NCI-H526 treated with DMSO at 0.1 percent for 48 hours (cell line): ENCODE measurements at regions not wholly inside any gene's neighbourhood (a gene's known extent, or its start where the extent isn't known, plus 50 kb on each side); places are given as distances from the start of the nearest gene placed in this dataset.
"Not testable (repeated sequence)": the region's sequence is repeated elsewhere in the genome, so short reads cannot be mapped to it uniquely, and the experiment has no call there.

Source experiments
- DNase-seq: peaks from one replicate; lab custom pipeline; 2025; lab: John Stamatoyannopoulos, UW

DNA sequence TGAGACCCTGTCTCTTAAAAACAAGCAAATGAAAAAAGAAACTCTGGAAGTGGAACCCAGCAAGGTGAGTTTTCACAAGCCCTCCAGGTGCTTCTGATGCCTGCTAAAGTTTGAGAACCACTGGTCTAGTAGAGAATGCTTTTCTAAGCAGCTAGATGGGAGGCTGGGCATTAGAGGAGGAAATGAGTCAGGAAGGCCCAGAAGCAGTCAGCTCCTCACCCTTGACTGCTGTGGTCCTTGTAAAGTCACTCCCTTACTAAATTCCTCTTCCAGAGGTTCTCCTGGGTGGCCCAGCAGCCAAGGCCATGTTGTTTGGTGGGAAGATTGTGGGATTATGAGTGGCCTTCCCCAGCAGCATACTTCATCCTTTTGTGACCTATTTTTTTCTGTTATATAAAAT is 52.0 kb upstream of the FYN start:
- no peak for DNase-seq

GRCh38 chr6:111926731-111927302 is 53.6 kb upstream of the FYN start:
- no peak for DNase-seq

GRCh38 chr6:111927321-111927720 is 54.1 kb upstream of the FYN start:
- no peak for DNase-seq

GRCh38 chr6:111928139-111928538 is 54.9 kb upstream of the FYN start:
- no peak for DNase-seq

DNA sequence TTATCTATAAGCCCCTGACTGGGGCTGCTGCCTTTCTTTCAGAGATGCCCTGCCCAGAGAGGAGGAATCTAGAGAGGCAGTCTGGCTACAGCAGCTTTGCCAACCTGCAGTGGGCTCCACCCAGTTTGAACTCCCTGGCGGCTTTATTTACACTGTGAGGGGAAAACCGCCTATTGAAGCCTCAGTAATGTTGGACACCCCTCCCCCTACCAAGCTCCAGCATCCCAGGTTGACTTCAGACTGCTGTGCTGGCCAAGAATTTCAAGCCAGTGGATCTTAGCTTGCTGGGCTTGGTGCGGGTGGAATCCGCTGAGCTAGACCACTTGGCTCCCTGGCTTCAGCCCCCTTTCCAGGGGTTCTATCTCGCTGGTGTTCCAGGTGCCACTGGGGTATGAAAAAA is 61.4 kb upstream of the FYN start:
- DNase-seq: peak; percentile 9

DNA sequence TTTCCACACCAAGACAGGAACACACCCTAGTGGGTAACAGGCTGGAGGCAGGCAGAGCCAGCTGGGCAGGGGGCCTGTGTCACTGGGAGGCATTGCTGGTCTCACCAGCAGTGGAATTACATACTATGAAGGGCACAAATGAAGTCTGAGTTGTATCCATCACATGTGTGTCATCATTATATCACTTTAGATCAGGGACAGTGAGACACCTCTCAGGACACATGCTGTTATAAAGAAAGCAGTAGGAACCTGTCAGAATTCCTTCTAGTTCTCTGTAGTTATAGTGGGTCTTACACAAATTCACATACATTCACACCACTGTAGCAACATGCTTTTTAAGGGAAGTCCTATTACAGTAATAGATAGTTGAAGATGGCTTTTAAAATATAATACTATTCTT is 63.5 kb upstream of the FYN start:
- no peak for DNase-seq

GRCh38 chr6:111938710-111939109 is 65.5 kb upstream of the FYN start:
- DNase-seq: no peak

DNA sequence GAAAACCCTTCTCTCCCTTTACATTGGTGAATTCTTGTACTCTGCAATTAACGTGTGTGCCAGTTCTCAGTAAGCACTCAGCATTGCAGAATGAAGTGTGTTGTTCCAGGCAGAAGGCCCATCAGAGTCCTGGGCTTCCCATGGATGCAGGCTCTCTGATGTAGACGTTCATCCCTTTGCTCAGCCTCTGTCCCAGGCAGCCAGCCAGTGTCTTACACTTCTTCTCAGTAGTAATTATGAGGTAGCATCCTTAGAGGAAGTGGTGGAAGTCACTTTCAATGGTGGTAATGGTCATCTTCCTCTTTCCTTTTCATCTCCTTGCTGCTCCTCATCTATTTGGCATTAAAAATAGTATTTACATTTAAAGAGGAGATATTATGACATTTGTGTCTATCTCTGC is 66.7 kb upstream of the FYN start:
- DNase-seq: no peak

GRCh38 chr6:111940801-111941200 is 67.5 kb upstream of the FYN start:
- DNase-seq: no peak

- DNase-seq: no peak
Measured at GRCh38 chr6:111941686-111942330, 68.6 kb upstream of the FYN start.

GRCh38 chr6:111942561-111942960 is 69.3 kb upstream of the FYN start:
- no peak for DNase-seq

DNA sequence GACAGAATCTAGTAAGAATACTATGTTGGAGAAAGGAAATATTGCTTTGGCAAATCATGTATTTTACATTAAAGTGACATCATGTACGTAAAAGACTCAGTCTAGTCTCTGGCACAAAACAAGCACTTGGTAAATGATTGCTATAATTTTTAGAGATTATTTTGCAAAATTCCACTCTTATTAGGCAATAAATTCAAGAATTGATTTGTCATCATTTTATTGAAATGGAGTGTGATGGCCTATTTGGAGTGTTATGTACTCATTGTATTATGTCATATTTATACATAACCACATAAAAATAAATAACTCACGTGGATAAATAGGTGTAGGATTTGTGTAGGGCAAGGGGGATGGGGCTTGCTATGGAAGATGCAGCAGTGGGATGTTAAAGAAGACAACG is 70.0 kb upstream of the FYN start:
- DNase-seq: no peak

DNA sequence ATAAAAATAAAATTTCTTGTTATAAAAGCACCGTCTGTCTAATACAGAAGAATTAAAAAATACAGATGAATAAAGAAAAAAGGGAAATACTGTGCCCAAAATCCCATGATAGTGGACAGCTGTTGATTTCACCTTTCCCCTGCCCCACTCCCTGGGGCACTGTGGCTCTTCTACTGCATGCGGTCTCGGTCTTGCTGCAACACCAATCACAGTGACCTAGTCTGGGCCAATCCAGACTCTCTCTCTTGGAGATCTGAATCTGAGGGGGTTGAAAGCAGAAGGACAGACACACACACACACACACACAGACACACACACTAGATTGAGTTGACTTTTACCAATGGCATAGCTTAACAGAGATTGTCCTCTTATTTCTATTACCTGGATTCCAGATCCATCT is 70.5 kb upstream of the FYN start:
- no peak for DNase-seq

DNA sequence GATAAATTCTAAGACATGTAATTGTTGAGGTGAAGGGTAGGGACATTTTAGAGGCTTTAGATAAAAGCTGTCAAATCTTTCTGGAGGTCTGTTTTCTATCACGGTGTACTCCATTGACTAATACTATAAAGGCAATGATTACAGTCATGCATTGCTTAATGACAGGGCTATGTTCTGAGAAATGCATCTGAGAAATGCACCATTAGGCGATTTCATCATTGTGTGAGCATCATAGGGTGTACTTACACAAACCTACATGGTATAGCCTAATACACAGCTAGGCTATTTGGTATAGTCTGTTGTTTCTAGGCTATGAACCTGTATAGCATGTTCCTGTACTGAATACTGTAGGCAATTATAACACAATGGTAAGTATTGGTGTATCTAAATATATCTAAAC is 71.3 kb upstream of the FYN start:
- DNase-seq: no peak

DNA sequence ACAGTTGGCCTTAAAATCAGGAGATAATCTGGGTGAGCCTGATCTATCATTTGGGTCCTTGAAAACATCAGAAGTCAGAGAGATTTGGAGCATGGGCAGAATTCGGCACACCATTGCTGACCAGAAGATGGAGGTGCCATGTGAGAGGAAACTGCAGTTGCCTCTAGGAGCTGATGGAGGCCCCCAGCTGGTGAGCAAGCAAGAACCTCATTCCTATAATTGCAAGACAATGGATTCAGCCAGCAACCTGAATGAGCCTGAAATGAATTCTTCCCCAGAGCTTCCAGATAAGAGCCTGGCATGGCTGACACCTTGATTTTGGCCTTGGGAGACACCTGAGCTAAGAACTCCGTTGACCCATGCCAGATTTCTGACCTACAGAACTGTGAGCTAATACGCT is 76.3 kb upstream of the FYN start:
- DNase-seq: no peak

GRCh38 chr6:111949984-111950383 is 76.7 kb upstream of the FYN start:
- DNase-seq: not testable (repeated sequence)

- DNase-seq: no peak
Measured at GRCh38 chr6:111950661-111951496, 77.6 kb upstream of the FYN start.

DNA sequence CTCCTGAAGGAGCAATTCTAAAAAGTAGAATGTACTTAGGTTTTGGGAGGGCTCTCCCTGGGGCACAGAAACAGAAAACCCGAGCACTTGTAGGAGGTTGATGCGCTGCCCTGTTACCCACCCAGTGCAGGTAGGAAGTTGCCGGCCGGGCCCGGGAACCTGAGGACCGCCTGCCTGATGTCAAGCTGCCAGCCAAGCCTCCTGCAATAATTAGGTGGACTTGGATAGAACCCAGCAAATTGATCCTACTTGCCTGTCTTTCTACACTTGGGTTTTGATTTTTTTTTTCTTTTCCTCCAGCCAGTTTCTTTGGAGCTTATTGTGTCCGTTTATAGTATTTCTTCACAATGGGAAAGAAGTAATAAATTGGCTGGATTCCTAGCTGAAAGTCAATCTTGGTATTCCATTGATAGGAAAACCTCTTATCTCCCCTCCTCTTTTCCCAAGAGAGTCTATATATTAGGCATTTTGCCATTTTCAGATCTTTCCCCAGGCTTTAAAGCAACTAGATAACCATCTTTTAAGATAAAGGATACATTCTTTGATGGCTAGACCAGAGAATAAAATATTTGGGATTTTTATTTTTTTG is 78.3 kb upstream of the FYN start:
- no peak for DNase-seq

DNA sequence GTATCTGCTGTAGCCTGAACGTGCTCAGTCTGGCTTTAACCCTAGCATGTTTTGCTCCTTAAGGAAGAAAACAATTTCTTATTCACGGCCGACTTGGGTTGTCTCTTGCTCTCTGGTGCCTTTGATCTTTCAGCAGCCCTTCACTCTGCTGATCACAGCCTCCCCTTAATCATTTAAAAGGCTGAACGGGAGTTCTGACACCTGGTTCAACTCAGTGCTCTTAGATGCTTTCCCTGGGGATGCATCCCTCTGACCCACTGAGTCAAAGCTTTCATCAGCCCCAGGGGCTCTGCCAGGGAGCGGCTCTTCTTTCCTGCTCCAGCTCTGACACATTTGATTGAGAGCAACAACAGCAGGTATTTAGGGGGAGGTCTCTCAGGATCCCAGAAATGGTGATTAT is 79.0 kb upstream of the FYN start:
- no peak for DNase-seq

DNA sequence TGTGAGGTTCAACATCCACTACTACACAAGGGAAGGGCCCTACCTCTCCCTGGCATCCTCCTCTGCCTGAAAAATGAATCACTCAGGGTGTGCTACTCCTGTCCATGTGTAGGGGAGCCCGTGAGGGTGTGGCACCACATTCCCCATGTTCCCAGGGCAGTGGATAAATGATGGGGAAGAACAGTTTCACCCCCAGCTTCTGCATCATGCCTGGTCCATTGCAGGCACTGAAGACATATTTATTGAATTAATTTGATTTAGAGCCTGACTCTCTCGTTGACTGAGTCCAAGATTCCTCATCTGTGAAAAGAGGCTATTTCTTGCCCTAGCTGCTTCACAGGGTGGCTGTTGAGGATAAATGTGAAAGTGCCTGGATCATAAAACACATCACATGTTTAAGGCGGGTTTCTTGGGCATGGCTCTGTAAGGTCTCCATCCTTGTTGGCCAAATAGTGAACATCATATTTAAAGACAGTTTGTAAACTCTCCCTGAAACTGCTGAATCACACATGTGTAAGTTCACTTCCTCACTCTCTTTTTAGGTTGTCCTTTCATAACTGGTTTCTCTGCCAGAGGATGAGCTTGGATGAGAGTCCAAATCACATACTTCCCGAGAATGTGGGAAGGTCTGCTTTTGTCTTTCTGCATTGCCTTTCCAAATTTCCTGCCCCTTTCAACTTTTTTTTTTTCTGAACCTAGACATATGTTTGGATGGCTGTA is 79.7 kb upstream of the FYN start:
- no peak for DNase-seq

- DNase-seq: no peak
Measured at GRCh38 chr6:111956098-111956497, 82.8 kb upstream of the FYN start.

DNA sequence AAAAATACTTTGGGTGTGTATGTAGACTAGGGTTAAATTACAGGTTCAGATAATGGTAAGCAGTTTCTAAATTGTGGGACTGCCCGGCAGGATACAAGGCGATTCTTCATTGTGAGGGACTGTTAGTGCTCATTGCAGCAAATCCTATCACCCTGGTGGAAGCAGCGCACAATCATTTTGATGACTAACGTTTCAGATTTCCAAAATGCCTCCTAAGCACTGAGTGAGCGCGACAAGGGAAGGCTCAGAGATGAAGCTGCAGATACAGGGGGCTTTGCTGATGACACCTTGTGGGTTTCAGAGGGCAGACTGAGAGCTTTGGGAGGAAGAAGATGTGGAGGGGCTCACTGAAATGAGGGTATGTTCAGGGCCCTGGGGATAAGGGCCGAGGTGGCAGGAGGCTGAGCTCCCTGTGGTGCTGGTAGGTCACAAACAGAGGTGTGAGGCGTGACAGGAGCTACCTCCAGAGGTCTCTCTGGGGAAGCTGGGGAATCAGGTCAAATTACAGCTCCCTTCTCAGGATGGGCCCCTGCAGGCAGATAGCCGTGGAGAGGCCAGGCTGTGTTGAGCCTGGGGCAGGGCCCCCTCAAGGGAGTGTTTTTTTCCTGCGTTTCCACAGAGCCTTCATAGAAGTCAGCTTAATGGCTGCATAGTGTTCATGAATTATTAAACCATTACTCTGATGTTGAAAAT is 84.5 kb upstream of the FYN start:
- DNase-seq: peak; percentile 17
